SK-N-MC (cell line): ENCODE measurements at regions not wholly inside any gene's neighbourhood (a gene's known extent, or its start where the extent isn't known, plus 50 kb on each side); places are given as distances from the start of the nearest gene placed in this dataset.

ENCODE experiments used
- EZH2 ChIP-seq: fragments of 200-600 bp; sonication (generic); IDR thresholded peaks from one replicate; pipeline ENCODE4 v1.6.1; 2017; ENCODE audit warnings: antibody characterized with exemption
- FOXP2 ChIP-seq: optimal IDR thresholded peaks from 2 replicates; pipeline ENCODE3; 2011; ENCODE audit warnings: mild to moderate bottlenecking, moderate library complexity; ENCODE audit not compliant: insufficient read depth; ENCODE audit errors: extremely low read length, control extremely low read depth
- POLR2AphosphoS5 ChIP-seq: IDR thresholded peaks from 2 replicates; pipeline ENCODE4 v1.6.1; 2012; ENCODE audit warnings: mild to moderate bottlenecking, low read depth, low read length, borderline replicate concordance

DNA sequence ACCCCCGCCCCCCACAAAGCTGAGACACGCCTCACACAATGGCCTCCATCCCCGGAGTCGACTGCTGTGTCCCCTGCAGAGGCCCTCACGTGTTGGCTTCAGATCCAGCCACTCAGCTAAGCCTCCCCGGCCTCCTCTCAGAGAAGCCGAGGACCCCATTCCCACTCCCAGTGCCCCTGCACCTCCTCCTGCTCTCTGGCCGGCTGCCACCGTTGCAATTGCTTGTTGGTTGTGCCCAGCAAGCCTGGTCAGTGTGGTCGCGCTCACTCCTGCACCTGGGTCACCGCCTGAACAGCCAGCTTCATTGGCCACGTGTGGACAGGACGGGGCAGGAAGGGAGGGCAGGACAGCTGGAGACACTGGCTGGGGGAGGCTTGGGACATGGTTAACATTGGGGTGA is 191.5 kb upstream of the SALL3 start:
- TF ChIP-seq EZH2 (no peak), POLR2AphosphoS5 (no peak), FOXP2 (no peak)
